HG03521 (cell line): ENCODE measurements at regions not wholly inside any gene's neighbourhood (a gene's known extent, or its start where the extent isn't known, plus 50 kb on each side); places are given as distances from the start of the nearest gene placed in this dataset.
"Not testable (repeated sequence)": the region's sequence is repeated elsewhere in the genome, so short reads cannot be mapped to it uniquely, and the experiment has no call there.

Source experiments
- ATAC-seq: cut with Tn5 transposase; IDR thresholded peaks from one replicate; pipeline ENCODE4 v1.9.1; 2021; ENCODE audit warnings: mild to moderate bottlenecking, moderate library complexity; ENCODE audit not compliant: unreplicated experiment

DNA sequence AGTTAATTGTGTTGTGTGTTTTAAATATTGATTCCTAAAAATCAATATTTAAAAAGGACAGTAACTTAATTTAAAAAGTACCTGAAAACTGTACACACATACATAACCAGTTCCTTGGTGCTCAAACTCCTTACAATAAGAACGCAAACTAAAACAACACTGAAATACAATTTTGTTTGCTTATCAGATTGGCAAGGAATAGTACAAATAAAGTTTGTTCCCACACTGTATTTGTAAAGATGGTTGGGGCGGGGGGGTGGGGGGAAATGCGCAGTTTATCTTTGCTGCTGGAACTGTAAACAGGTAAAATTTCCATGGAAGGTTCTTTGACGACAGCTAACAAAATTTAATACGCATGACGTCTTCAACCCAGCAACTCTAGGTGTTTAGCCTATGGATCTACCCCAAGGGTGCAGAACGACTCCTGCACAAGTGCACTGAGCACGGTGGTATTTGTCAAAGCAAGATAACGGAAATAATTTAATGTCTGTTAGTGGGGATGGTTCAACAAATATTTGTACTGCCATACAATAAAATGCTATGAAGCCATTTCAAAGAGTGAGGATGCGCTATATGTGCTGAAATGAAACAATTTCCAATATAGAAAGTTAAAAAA lies 96.5 kb downstream of the ING1 start:
- no peak for ATAC-seq

DNA sequence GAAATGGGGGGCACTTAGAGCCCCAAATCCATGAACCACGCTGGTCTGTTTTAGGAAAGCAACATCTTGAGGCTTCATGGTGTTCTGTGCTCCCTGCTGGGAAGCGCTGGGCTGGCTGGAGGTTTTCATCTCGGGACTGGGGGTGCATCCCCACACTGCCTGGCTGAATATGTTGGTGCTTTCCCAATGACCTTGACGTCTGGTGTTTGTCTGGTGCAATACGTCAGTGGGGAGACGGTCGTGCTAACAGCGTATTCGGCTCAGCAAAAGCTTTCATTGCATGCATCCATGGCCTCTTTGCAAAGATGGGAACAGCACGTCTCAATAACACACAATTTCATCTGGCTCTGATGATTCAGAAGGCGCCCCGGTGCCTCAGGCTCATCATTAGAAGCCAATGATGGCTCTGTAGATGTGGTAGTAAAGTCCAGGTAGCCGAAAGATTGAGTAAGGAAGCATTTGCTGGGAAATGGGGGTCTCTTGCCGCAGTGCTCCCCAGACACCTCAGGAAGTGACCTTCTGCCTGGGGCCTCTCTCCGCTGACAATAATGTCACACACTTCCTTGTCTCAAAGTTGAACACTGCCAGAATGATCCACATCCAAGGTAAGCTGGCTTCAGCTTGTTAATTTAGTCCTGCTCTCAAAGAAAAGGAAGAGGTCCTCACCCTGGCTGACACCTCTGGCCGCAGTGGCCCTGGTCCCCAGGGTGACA lies 97.7 kb downstream of the ING1 start:
- ATAC-seq = no peak

DNA sequence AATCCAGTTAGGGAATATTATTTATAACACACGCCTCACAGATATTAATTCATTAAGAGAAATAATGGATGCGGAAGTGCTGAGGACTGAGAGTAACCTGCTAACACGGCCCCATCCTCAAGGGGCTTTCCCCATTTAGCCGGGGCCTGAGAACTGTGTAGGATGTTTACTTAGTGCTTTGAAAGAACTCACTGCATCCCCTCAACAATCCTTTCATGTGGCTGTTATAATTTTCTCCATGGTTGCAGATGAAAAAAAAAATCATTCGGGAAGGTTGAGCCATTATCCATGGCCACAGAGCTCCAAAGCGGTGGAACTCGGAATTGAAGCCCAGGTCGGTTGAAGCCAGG lies 98.2 kb downstream of the ING1 start:
- ATAC-seq = no peak

DNA sequence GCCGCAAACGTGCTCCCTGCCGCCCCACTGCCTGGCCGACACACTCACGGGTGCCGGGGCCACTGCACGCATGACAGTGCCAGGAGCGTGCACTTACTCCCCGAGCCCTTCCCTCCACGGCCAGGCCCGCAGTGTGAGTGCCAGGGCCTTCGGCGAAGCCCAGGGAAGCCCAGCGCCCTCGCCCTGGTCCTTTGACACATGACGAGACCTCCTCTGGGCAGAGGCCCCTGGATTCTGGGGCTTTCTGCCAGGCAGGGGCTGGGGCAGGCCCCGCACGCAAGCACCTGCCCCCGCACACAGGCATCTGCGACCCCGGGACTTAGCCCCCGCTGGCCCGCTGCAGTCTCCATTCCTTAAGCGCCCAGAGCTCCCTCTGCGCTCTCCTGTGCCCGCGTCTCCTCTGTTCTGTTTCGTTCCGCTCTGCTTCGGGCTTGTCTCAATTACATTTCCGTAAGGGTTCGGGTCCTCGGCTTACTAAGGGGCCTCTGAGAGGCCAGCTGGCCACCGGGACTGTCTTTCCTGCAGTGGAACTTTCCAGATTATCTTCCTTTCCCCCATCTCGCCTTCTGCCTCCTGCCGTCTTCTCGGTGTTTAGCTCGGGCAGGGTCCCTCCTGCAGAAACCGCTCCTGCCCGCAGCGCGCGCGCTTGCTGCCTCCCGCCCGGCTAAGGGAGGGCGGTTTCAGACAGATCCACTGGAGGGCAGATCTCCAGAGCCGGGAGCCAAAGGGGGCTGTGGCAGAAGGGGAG lies 98.8 kb downstream of the ING1 start:
- ATAC-seq = no peak

DNA sequence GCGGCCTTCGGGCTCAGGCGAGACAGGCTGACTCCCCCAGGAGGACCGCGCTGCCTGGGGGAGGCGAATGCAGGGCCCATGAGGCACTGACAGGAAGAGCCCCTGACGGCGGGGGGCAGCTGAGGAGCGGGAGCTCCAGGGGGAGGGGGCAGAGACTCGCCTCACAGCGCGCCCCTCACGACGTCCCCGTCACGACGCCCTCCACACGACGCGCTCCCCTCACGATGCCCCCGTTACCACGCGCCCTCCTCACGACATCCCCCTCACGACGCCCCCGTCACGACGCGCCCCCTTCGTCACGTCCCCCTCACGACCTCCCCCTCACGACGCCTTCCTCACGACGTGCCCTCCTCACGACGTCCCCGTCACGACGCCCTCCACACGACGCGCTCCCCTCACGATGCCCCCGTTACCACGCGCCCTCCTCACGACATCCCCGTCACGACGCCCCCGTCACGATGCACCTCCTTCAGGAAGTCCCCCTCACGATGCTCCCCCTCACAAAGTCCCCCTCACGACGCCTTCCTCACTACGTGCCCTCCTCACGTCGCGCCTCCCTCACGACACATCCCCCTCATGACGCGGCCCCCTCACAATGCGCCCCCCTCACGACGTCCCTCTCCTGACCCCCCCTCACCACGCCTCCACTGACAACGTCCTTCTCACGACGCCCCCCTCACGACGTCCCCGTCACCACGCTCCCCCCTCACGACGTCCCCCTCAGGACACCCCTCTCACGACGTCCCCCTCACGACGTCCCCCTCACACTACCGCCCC lies 99.6 kb downstream of the ING1 start:
- ATAC-seq = no peak

DNA sequence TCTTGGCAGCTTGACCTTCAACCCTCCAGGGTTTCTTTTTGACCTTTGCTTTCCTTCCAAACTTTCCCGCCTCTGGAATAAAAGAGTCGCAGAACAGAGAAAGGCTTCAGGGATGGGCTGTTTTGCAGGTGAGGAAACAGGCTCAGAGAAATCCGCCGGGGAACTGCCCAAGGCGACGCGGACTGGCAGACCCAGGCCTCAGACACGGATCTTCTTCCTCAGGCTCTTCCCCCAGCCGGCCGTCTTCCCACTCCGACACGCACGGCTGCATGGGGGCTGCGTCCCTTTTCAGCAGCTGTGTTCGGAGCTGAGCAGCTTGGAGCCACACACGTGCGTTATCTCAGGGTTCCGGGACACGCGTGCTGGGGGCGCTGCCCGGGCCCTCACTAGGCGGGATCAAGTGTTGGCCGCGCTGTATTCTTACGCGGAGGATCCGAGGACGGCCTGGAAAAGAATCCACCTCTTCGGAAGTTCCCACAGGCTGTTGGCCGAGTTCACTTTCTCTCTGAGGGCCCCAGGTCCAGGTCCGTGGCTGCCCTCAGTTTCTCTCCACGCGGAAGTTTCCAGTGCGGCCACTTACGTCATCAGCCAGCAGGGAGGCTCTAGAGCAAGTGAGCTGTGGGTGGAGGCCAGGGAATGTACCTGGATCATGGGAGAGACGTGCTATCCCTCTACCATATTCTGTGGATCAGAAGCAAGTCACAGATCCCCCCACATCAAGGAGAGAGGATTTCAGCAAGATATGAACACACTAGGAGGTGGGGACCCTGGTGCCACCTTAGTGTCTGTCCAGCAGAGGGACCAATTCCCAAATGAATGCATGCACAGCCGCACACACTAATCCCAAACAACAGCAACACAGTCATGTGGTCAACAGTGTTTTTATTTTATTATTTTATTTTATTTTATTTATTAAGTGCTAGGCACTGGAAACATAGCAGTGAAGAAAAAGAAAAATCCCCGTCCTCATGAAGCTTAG lies 100.4 kb downstream of the ING1 start:
- no peak for ATAC-seq

DNA sequence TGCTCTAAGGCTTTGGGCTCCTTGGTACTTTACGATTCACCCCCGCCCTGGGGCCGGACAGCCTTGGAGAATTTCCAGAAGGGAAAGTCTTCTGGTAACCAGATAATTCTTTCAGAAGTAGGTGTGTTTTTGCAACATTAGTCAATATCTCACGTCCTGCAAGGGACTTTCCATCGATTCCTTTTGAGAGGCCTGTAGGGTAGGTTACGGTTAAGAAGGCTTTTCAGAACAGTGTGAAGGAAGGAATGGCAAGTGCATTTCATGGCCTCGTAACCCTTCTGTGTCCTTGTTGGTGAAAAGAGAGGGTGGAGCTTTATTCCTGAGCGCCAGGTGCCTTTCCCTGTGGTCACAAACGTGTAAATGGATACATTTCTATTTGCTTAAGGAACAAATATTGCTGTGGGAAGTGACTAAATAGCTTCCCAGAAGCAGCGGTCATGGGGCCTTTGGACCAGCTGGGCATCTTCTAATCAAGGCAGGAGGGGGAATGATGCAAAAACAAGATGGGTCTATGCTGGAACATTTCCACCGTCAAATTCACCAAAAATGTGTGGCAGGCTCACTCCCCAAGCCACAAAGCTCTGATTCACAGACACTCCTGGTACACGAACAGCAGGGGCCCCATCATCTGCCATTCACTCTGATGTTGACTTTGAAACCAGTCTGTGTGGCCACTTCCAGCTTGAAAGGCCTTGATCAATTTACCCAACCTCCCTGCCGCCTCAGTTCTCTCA lies 99.2 kb downstream of the ANKRD10 start:
- ATAC-seq = no peak

DNA sequence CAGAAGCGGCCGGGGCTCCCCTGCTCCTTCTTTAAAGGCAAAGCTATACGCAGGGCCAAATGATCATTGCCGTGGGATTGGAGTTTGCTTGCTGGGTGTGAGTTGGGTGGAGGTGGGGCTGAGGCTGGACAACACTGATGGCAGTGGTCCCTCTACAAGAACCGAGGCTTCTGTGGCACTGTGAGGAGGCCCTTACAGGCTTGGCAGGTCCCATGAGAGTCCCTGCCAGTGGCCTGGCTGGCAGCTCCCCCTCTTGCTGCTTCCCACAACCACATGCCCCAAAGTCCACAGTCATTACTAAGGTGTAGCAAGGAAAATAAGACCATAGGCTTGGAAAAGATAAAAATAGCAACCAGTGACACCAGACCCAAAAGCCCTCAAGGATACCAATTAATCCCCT lies 98.4 kb downstream of the ANKRD10 start:
- no peak for ATAC-seq

DNA sequence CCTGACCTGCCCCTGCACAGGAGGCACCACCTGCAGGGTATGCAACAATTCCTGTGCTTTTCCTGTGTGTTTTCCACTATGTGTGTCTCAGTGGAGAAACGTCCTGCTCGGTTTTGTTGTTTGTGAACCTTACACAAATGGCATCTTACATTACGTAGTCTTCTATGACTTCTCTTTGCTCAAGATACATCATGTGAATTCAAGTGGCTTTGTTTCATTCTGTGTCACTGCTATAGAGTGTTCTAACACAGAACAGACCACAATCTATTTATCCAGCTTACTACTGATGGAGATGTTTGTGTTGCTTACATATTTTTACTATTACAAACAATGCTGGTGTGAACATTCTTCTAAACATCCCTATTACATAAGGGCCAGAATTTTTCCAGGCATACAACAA lies 97.7 kb downstream of the ANKRD10 start:
- no peak for ATAC-seq

DNA sequence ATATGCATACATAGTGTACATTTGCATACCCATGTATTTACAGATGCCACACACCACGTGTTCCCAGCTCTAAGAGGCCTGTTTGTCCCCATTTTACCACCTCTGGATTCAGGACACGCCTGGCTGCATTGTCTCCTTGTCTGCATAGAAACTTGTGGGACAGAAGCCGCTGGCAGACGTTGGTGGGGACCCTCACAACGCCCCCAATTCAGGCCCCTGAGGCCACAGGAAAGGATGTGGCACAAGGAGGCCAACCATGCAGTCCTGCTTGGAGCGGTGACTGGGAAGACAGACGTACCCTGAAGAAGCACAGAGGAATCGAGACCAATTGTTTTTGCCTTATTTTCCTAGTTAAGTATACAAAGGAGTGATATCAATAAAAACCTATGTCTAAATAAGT lies 96.1 kb downstream of the ANKRD10 start:
- ATAC-seq = no peak

DNA sequence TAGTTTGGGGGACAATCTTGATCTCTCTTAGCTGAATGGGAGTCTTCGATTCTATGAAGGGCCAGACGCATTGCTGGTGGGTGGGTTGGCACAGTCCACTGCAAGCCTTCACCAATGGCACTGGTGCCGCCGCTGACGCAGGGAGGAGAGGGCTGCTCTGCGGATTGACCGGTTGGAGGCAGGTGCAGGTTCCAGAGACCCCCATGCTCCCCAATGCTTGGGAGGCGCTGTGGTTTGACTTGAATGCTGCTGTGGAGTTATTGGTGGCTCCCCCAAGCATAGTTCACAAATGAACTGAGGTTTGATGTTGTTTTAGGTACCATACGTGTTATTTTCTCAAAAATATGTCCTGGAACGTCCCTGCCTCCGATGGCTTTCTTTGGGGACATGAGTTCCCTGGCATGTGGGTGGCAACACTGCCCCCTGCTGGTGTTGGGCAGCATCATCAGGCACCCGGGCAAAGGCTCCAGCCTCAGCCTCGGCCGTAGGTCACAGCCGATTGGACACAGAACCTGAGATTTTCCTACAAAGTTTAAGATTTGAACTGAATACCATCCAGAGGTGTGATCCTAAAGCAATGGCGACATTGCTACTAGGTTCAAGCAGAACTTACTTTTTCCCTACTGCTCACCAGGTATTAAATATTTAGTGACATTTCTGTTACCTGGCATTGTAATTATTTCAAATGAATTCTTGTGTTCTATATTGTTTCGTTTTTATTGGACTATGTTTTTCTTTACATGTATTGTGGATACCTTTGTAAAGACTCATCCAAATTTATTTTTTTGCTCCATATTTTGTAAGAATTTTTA lies 95.5 kb downstream of the ANKRD10 start:
- ATAC-seq = peak; percentile 80

DNA sequence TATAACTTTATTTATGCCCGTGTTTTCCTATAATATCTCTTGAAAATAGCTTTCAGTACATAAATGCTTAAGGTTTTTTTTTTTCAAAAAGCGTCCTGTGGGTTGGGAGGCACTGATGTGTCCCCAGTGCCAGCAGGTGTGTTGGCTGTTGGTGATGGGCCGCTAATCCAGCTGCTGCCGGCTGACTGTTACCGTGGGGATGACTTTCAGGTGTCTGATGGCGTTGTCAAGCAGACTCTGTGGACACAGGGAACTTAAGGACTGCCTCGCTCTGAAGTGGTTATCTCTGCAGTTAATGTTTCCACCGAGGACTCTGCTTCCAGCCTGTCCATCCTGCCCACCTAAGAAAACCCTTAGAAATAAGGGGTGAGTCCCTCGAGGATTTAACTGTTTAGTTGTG lies 94.5 kb downstream of the ANKRD10 start:
- no peak for ATAC-seq

DNA sequence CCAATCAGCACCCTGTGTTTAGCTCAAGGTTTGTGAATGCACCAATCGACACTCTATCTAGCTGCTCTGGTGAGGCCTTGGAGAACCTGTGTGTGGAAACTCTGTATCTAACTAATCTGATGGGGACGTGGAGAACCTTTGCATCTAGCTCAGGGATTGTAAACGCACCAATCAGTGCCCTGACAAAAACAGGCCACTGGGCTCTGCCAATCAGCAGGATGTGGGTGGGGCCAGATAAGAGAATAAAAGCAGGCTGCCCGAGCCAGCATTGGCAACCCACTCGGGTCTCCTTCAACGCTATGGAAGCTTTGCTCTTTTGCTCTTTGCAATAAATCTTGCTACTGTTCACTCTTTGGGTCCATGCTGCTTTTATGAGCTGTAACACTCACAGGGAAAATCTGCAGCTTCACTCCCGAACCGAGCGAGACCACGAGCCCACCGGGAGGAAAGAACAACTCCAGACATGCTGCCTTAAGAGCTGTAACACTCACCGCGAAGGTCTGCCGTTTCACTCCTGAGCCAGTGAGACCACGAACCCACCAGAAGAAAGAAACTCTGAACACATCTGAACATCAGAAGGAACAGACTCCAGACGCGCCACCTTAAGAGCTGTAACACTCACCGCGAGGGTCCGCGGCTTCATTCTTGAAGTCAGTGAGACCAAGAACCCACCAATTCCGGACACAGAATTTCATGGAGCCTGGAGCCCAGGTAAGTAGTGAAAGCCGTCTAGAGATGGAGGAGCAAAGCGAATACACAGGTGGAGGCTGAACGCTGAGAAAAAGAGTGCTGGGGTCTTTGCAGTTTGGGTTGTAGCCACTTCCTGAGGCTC lies 92.8 kb downstream of the ANKRD10 start:
- ATAC-seq = not testable (repeated sequence)

DNA sequence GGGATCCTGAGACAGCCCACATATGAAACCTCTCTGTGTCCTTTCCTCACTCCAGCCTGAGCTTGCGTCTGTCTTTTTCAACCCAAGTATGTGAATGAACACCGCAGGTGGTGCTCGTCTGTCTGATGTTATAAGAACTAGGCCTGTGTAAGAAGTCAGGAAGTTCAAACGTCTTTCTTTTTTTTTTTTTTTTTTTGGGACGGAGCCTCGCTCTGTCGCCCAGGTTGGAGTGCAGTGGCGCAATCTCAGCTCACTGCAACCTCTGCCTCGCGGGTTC lies 92.3 kb downstream of the ANKRD10 start:
- ATAC-seq = no peak

DNA sequence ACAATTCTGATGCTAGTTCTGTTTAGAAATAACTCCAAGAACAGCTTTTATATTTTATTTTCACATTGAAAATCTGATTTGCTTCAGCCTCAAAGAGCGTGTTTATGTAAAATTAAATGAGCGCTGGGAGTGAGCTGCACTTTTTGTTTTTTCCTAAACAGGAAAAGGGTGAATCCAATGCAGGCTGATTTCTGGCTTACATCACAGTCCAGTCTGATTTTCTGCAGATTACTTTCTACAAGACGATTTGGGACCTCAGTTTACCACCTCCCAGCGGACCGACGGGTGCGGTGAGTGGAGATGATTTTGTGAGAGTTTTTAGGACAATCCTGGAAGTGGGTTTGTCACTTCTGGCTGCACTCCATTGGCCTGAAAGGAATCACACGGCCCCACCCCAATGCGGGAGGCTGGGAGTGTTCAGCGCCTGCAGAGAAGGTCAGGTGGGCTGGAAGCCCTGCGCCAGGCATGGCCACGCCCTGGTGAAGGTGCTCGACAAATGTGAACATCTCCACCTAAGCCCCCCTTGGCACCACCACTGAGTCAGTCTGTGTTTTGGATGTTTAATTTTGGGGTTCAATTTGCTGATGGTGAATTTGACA lies 90.1 kb downstream of the ANKRD10 start:
- no peak for ATAC-seq

DNA sequence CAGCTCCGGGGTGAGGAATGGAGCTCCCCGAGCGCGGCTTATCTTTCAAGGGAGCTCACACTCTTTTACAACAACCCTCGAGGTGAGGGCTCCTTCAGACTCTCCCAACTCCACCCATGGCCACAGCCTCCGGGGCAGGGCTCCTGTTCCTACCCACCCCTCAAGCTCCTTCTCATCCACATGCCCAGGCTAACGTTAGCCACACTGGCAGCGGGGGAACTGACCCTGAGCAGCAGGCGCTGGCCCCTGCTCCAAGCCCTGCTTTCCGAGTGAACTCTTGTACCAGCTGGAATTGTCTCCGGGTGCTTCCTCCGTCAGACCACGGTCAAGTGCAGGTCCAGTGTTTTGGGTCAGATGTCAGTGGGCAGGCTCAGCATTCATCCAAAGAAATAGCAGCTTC lies 89.4 kb downstream of the ANKRD10 start:
- ATAC-seq = no peak

DNA sequence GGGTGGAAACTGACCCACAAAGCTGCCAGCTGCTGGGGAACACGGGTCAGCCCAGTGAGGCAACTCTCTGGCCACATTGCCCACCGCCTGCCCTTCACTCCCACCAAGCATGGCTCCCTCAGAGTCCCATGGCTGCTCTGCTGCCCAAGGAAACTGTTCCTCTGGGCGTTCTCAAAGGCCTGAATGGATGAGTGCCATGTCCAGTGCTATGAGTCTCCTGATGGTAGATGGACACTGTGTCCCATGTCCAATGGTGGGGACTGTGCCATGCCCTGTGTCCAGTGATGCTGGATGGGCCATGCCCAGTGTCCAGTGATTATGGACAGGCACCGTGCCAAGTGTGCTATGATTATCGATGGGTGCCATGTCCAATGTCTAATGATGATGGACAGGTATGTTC lies 88.8 kb downstream of the ANKRD10 start:
- no peak for ATAC-seq
